Superior temporal gyrus (tissue), 1 donor: ENCODE measurements at regions not wholly inside any gene's neighbourhood (a gene's known extent, or its start where the extent isn't known, plus 50 kb on each side); places are given as distances from the start of the nearest gene placed in this dataset.

ENCODE experiments used
- DNase-seq: peaks from one replicate; pipeline ENCODE4 v3.0.0-alpha.2; 2016; ENCODE audit errors: extremely low spot score

DNA sequence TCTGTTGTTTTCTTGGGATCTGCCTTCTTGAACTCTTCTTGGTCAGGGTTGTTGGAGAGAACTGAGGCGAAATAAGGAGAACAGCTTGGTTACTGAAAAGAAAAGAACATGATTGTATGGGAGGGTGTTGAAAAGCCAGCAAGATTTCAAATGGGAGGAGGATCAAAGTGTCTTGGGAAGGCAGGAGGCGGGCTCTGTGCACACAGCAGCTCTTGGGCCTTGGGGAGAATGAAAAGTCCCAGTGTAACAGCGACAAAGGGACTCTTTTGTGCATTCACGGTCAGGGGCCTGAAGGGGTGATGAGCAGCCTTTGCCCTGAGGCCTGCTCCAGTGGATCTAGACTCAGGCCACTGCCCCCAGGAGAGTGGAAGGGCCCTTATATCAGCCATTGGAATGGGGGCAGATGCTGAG is 135.4 kb downstream of the ADAMTS15 start:
- peak; percentile 83 for DNase-seq

DNA sequence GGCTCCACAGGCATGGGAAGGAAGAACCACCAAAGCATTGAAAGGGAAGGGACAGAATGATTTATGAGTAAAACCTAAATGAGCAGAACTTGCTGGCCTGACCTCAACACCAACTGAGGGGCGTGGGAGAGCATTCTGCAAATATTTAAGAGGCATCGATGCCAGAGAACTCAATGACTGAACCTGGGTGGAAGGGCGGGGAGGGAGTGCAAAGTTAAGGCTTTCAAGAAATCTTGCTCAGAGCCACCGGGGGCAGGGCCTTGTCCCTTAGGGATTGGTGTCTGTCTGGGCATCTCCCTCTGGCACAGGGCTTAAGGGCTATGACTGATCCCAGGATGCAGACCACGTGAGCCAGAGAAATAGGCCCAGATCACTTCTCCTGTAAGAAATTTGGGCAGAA is 137.1 kb downstream of the ADAMTS15 start:
- no peak for DNase-seq

DNA sequence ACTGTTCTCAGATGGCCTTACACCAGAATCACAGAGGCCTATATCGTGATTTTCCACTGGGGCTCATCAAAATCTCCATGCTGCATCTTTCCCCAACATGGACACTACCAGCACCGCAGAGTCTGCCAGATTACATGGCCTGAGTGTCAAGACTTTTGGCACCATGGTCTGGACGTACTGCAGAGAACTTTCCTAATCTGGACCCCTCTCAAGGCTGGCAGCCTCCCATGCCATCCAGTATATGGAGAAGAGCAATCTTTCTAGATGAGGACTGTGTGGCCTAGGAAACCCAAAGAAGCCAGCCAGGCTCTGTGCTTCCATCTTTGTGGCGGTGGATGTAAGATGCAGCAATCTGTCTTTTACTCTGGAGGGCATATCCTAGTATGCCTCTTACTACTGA is 139.2 kb downstream of the ADAMTS15 start:
- no peak for DNase-seq

DNA sequence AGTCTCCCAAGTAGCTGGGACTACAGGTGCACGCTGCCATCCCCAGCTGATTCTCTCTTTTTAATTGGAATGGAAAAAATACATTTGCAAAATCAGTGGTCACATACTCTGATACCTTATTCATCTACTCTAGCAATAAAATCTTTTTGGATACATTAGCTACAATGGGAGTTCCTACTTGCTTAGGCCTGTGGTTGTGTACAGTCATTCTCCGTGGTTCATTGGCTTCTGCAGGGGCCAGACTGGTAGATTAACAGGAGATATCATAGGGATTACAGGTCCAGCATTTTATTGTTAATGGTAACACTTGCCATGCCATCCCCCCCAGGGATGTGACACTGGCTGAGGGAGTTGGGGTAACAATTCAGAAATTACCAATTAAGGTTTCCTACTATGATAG is 140.0 kb downstream of the ADAMTS15 start:
- DNase-seq: no peak

DNA sequence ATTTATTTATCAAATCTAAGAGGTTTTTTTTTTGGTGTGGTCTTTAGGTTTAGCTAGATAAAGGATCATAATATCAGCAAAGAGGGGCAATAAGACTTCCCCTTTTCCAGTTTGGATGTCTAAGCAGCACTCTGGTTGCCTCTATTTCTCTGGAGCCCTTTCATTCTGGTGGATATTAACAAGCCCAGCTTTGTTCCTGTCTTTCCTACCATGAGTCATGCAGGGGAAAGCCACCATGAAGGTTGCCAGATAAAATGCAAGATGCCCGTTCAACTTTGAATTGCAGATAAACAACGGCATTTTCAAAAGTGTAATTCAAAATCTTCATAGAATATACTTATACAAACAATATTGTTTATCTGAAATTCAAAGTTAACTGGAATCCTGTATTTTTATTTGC is 143.6 kb downstream of the ADAMTS15 start:
- no peak for DNase-seq

DNA sequence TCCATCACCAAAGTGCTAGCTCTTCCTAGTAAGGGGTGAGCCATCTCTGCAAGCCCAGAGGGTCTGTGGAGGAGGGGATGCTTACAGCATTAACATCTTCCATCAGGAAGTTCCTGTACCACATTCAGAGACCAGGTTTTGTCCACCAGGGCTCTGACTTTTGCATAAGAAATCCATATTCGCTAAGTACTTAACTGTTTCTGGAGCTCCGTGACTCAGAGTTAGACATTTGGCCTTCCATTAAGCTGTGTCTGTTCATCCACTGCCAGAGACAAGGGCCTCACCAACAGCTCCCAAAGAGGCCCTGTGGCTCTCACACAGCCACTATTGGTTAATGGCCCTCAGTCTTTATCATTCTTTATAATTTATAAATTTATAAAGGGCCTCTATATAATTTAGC is 144.6 kb downstream of the ADAMTS15 start:
- no peak for DNase-seq

DNA sequence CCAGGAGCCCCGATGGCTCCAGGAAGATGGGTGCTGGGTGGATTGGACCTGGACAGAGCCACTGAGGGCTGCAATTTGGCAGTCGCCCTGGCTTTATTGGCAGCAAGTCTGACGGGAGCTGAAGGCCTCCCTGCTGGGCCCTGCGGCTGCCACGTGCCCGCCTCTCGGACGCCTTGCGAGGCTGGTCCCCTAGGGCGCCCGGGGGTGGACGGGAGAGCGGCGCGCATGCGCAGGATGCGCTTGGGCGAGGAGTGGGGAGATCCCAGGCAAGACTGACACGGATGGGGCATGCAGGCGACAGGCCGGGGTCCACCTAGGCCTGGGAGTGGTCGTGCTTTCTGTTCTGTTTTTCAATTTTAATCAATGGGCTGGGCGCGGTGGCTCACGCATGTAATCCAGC is 150.0 kb downstream of the ADAMTS15 start:
- DNase-seq: no peak

DNA sequence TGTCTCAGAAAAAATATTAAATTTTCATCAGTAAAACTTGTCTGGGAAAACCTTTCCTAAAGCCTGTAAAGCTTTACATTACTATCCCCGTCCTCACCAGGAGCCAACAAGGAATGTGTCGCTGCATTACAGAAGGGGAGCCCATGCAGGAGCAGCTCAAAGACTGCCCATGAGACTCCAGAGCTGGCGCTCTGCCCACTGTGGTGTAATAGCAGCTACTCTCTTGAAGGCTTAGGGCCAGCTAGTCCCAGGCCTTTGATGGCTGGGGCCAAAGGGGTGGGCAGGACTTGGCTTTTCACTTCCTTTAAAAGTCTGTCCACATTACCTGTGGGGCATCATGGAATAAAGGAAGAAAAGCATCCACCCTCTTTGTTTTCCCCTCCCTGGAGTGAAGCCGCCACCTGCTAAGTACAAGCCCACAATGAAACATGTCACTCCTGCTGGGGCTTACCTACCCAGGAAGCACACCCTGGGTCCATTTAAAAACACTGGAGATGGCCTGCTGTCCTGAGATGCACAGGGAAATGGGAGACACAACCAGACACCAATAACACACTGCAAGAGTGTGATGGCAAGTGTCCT is 150.7 kb downstream of the ADAMTS15 start:
- DNase-seq: no peak

DNA sequence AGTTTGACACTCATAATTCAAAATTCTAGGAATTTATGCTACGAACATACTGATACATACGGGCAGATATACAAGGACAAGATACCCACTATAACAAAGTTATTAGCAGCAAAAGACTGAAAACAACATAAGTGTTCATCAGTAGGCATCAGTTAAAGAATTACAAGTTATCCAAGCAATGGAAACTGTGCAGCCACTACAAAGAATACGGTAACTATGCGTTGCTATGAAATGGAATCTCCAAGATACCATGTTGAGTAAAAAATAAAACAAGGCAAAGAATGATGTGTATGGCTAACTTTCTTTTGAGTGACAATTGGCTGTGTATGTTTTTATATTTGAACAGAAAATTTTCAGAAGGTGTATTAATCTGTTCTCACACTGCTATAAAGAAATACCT is 151.7 kb downstream of the ADAMTS15 start:
- DNase-seq: no peak

DNA sequence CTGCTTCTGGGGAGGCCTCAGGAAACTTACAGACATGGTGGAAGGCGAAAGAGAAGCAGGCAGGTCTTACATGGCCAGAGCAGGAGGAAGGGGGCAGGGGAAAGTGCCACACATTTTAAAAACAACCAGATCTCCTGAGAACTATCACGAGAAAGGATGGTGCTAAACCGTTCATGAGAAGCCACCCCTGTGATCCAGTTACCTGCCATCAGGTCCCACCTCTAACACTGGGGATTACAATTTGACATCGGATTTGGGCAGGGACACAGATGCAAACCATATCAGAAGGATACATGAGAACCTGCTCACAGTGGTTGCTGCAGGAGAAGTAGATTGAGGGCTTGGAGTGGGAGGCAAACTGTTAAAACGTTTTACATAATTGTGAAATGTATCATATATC is 152.2 kb downstream of the ADAMTS15 start:
- peak; percentile 31 for DNase-seq

DNA sequence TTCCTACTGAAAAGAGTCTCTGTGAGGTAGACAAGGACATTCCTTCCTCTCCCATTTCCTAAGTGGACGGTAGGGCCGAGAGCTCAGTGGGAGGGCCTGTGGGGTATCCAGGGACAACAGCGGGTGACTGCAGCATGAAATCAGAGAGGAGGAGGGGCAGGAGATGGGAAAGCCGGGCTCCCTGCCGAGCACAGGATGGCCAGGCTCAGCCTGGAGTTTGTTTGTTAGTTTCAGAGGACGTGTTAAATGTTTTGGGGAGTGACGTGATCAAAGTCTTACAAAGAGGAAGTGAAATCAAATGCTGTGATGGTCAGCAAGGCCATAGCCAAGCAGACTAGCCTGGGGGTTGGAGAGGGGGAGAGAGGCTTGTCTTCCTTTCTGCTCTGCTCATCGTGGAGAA is 152.7 kb downstream of the ADAMTS15 start:
- peak; percentile 29 for DNase-seq

DNA sequence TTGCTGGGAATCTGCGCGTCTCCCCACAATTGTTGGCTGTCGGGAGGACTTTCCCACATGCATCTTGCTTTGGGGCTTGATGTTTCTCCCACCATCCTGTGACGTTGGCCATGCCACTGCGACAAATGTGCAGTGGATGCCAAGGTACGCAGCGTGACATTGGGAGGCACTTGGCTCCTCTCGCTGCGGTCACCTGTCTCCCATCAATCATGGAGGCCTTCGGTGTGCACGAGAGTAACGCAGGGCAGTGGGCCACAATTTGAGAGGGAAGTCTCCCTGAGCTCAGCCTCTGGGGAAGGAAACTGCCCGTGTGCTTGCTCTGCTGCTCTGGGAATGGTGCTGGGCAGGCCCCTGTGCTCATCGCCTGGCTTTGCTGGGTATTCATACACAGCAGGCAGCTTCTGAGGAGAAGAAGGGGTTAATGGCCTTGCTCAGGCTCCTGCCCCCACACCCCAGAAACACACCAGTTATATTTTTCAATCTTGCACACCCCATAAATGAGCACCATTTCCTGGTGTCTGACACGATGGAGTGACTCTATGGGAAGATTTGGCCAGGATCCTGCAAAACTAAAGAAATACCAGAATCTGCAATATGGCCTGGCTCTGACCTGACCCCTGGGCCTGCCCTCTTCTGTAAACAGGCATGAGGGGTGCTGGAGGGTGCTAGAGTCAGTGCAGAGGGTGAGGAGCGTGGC is 153.5 kb downstream of the ADAMTS15 start:
- DNase-seq: no peak

DNA sequence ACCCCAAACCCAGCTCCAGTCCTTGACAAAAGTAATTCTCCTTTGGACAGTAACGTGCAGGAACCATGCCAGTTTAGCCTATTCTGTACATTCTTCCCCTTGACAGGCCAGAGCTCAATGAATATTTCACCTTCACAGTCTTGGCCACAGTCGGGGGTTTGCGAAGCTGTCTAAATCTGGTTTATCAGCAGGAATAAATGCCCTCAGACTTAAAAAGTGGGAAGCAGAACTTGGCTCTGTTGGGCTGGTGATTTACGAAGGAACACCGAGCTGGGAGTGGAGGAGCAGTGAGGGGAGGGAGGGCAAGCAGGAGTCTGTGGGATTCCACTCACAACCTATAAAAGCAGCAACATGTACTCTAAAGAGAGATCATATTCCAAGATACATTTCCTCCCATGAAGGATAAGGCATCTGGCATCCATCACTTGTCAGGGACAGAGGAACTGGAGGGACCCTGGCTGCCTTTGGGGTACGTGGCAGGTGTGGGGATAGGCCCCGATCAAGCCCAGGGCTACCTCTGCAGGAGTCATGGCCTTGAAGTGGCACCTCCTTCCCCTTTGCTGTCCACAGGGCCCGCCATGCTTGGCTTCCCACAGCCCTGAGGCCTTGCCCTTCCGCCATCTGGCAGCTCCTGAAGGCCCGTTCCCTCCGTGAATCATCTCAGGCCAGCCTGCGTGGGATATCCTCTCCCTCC is 154.3 kb downstream of the ADAMTS15 start:
- DNase-seq: no peak

DNA sequence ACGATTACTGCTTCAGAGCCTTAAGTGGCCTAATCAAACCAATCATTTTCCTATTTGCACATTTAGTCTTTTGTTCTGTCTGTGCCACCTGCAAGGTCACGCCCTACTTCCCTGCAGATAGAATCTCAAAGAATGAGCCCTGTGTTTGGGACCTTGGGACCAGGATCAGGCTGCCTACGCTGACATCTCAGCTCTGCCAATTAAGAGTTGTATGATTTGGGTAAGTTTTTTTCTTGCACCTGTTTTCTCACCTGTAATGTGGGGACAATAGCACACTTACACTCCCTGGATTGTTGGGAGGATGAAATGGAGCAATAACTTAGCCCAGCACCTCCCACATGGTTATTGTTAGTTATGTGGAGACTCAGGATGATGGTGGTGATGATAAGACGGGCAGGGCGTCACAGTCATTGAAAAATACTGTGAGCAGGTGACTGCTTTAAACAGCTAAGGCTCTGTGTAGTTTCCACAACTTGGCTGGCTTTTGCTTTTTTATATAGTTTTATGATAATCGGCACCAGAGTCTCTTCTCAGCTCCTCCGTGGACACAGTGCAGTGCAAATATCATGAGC is 155.0 kb downstream of the ADAMTS15 start:
- DNase-seq: no peak

DNA sequence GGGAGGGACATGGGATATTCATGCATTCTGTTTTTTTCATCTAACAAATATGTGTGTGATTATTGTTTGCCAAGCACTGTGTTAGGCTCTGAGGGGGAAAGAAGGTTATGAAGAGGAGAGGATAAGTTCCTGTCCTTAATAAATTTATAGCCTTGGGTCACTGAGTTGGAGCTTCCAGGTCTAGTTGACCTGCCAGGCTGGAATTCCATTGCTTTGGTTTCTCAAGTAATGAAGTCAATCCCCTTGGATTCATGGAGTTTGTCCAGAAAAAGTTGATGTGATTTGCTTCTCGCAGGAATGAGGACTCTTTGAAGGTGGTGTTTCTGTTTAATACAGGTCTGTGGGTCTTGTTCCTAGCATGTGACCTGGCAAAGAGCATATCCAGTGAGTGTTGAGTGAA is 156.2 kb downstream of the ADAMTS15 start:
- DNase-seq: no peak

DNA sequence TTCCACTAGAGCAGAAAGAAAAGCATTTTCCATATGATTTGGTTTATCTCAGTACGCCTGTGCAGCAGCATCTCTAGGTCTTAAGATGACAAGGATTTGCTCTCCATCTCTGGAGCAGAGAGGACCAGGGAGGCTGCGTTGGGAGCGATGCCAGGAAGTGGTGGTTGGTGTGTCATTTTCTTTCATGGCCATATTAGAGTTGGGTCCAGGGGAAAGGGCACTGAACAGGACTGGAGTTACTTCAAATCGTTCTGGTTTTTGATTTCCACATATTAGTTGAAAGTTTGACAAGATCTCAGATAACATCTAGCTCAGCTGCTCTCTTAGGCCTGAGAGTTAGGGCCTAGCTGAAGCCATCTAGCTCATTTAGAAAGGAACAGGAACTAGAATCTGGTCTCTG is 157.7 kb downstream of the ADAMTS15 start:
- DNase-seq: no peak

DNA sequence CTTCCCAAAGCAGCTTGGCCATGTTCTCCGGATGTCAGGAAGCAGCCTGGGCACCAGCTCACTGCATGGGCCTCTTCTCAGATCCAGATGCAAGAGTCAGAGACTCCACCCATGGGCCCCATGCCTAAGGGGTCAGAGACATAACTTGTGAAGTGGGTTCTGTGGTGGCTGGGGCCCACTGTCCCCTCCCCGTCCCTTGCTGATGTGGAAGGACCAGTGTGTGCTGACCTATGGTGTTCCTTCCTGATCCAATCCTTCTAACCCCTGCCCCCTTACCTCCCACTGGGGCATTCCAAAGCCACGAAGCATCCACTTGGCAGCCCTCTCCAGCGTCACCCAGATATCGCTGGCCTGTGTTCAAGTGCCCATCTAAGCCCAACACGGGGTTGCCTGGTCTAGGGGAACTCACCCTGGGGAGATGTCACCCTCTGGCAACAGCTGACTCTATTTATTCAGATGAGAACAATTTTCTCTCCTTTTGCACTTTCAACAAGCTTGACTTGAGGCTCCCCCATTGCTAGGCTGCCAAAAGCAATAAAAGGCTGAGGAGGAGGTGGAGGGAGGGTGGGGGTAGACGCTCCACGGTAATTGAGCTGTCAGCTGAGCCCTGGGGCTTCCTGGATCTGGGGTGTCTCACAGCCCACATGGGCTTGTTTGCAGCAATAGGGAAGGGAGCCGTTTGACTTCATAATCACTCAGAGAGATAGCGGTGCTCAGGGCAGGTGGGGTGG is 158.5 kb downstream of the ADAMTS15 start:
- no peak for DNase-seq

DNA sequence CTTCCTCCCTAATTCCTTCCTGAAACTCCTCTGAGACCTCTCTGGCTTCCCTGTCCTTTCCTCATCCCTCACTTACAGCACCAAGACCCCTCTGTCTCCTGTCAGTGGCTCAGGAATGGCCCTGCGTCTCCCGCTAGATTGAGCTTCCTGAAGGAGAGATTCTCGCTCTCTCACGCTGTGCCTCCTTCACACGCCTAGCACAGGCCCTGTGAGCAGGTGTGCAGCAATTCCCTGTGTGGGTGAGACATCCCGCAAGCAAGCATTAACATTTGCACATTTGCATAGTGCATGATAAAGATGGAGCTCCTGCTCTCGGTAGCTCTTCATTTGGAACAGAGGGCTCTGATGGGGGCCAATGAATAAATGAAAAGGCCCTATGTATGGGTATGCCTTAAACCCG is 159.8 kb downstream of the ADAMTS15 start:
- DNase-seq: no peak

DNA sequence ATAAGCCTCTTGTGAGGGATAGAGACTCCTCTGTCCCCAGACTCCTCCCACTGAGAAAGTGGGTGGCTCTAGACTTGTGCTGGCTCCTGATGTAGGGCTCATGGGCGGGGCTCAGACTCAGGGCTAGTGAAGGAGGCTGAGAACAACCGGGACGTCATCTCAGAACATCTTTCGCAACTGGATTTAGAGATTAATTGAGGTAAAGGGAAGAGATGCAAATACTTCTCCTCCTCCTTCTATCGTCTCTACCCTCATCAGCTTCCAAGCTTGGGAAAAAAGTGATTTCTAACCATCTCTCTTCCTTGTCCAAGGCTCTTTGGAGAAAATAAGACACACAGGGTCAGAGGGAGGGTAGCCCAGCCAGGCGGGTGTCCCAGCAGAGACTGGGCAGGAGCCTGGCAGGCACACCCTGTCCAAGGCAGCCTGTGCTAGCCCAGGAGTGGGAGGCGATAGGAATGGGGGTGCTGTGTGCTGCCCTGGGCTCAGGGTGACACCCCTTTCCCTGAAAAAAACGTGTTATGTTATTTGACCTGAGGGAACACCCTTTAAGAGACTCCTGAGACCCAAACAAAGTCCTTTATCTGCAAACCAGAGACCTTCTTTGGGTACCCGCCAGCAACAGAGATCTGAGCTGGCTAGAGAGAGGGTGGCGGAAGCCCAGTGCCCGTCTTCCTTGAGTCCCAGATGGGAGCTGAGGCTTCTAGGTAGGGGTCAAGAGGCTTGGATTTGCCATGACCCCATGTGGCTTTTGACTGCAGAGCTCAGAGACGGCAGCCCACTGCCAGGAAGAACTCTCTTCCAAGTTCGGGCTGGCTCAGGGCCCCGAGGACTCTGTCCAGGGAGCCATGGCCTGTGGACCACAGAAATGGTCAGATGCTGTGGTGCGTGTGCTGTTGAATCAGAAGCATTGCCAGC is 160.9 kb downstream of the ADAMTS15 start:
- no peak for DNase-seq

DNA sequence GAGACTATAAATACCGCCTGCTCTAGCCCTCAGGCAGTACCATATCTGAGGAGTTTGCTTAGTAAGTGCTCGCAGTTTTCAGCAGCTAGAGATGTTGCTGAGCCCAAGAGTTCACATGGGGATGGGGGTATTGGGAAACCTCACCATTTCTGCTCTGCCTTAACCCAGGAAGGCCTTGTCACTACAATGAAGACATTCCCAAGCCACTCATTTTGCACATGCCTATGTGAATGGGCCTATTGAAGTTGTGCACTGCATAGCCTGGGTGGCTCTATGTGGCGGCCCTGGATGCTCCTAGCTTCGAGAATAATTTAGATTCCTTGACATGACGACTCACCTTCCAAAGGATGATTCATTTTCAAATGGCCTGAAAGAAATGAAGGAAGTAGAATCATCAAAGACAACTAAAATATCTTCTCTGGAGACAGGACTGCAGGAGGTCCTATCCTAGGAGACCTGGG is 163.4 kb downstream of the ADAMTS15 start:
- DNase-seq: peak; percentile 42

DNA sequence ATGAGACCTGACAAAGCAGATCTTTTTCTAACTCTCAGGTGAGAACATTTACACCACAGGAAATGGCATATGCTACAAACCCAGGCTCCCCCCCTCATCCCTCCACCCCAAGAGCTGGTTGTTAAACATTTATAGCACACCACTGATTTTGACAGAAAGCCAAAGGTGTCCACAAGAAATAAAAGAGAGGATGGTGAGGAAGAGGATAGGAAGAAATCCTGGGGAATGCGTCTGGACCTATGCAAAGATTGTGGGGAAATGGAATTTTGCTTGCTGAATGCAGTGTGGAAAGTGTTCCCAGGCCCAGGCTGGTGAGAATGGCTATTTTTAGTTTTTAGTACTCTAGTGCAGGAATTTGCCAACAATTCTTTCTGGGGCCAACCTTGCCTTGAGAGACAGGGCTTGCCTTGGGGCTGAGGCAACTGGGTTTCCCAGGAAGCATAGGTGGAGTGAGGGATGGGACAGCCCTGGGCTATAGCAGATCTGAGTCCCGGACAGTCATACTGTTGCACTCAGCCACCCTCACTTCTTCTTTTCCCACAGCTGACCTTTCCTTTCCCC is 163.9 kb downstream of the ADAMTS15 start:
- DNase-seq: peak; percentile 37
